NT2/D1 (cell line): ENCODE measurements at regions not wholly inside any gene's neighbourhood (a gene's known extent, or its start where the extent isn't known, plus 50 kb on each side); places are given as distances from the start of the nearest gene placed in this dataset.

Experiments used
- SUZ12 ChIP-seq: IDR thresholded peaks from 2 replicates; pipeline ENCODE4 v1.6.1; 2011; ENCODE audit not compliant: insufficient read length, insufficient read depth; ENCODE audit errors: extremely low read depth
- YY1 ChIP-seq: IDR thresholded peaks from 2 replicates; pipeline ENCODE4 v1.6.1; 2011; ENCODE audit not compliant: insufficient read length, insufficient read depth
- ZNF274 ChIP-seq: IDR thresholded peaks from 2 replicates; pipeline ENCODE4 v1.6.1; 2011; ENCODE audit warnings: mild to moderate bottlenecking, low read depth, low read length

DNA sequence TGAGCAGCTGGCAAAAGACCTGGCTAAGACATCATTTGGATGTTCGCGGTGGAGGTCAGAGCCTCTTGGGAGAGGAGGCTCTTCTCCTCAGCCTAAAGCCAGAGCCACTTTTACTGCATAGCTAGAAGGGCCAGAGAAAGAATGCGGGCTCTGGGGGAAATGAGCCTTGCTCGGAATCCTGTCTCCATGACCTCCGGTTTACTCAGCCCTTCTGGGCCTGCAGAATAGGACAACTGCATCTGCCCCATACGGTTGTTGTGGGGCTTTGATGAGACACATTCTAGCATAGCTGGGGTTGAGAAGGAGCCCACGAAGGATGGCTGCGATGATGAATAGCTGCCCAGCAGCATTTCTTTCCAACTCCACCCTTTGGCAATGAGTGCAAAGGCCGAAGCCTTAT is 115.0 kb upstream of the SLC22A23 start:
- no peak for TF ChIP-seq YY1
- TF ChIP-seq ZNF274: no peak
- no peak for TF ChIP-seq SUZ12
